ENCODE measurements at regions not wholly inside any gene's neighbourhood (a gene's known extent, or its start where the extent isn't known, plus 50 kb on each side); places are given as distances from the start of the nearest gene placed in this dataset.

DNA sequence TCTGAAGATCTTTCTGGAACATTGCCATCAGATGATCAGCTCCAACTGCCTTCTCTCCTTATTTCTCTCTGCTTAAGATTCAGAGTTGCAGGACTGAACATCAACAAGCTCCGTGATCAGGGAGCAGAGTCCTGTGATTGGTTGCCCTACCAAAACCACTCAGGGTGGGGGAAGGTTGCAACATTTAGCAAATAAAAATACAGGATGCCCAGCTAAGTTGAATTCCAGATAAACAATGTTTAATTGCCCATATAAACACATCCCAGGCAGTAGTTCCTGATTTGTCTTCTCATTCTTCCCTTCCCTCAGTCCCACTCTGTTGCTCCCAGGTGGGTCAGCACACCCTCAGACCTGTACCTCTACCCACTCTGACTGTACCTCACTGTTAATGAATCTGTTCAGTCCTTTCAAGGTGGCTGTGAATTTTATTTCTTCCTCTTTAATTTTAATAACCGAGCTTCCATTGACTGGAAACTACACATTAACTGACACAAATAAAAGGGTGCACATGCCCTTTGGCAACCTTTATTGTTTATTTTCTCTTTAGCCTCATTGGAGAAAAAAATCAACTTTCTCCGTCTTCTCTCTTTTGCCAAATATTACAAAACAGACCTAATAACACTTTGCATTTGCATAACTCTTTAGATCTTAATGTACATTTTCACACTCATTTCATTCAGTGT, 167.1 kb upstream of the PKDCC start:
- Histone ChIP-seq H3K4me3 (no peak overlapping the region), H3K9me3 (no peaks in the 10 kb centered on the region), H3K27me3 (no peaks in the 10 kb centered on the region), H3K27ac (no peak overlapping the region), H3K4me1 (peaks cover 0 to 22% (median 9%) of the 10 kb centered on the region in 3 donors), H3K36me3 (no peaks in the 10 kb centered on the region)
- WGBS, 2 donors (ENCODE audit: low coverage in 1 of 2) = 90 to 100% methylated on average over 2 to 3 of the region's 3 CpGs
- TF ChIP-seq EP300 (IDR thresholded peaks at IDR 0.05) = no peak
- no peak for TF ChIP-seq POLR2AphosphoS5 (IDR thresholded peaks at IDR 0.05)
- TF ChIP-seq, protein P1, sequence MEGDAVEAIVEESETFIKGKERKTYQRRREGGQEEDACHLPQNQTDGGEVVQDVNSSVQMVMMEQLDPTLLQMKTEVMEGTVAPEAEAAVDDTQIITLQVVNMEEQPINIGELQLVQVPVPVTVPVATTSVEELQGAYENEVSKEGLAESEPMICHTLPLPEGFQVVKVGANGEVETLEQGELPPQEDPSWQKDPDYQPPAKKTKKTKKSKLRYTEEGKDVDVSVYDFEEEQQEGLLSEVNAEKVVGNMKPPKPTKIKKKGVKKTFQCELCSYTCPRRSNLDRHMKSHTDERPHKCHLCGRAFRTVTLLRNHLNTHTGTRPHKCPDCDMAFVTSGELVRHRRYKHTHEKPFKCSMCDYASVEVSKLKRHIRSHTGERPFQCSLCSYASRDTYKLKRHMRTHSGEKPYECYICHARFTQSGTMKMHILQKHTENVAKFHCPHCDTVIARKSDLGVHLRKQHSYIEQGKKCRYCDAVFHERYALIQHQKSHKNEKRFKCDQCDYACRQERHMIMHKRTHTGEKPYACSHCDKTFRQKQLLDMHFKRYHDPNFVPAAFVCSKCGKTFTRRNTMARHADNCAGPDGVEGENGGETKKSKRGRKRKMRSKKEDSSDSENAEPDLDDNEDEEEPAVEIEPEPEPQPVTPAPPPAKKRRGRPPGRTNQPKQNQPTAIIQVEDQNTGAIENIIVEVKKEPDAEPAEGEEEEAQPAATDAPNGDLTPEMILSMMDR (IDR thresholded peaks at IDR 0.05) = no peak
- no peak for TF ChIP-seq POLR2A (IDR thresholded peaks at IDR 0.05)
- ATAC-seq = peak; percentile 15

GRCh38 chr2:41881249-41881648, 166.6 kb upstream of the PKDCC start:
- peaks cover 0 to 22% (median 9%) of the 10 kb centered on the region in 3 donors for H3K4me1 ChIP-seq
- no peaks in the 10 kb centered on the region for H3K27me3 ChIP-seq
- H3K4me3 ChIP-seq = no peak overlapping the region
- H3K9me3 ChIP-seq = no peaks in the 10 kb centered on the region
- H3K36me3 ChIP-seq = no peaks in the 10 kb centered on the region
- no peak for TF ChIP-seq EP300 (IDR thresholded peaks at IDR 0.05)
- no peak for TF ChIP-seq POLR2A (IDR thresholded peaks at IDR 0.05)
- TF ChIP-seq, protein P1 (IDR thresholded peaks at IDR 0.05) = no peak
- TF ChIP-seq POLR2AphosphoS5 (IDR thresholded peaks at IDR 0.05) = no peak
- peak; percentile 15 for ATAC-seq
- no peak overlapping the region for H3K27ac ChIP-seq
- 88 to 90% methylated on average over 2 to 3 of the region's 3 CpGs for WGBS, 2 donors (ENCODE audit: low coverage in 1 of 2)

GRCh38 chr2:41884718-41885117, 163.1 kb upstream of the PKDCC start:
- Histone ChIP-seq H3K4me3 (no peak overlapping the region), H3K4me1 (peaks cover 0 to 6% (median 3%) of the 10 kb centered on the region in 3 donors), H3K9me3 (no peaks in the 10 kb centered on the region), H3K36me3 (no peaks in the 10 kb centered on the region), H3K27ac (no peak overlapping the region), H3K27me3 (no peaks in the 10 kb centered on the region)
- WGBS, 2 donors (ENCODE audit: low coverage in 1 of 2) = 100% methylated on average over 4 to 5 of the region's 5 CpGs
- TF ChIP-seq, protein P1 (IDR thresholded peaks at IDR 0.05) = no peak
- TF ChIP-seq EP300 (IDR thresholded peaks at IDR 0.05) (no peak), POLR2AphosphoS5 (IDR thresholded peaks at IDR 0.05) (no peak), POLR2A (IDR thresholded peaks at IDR 0.05) (no peak)
- ATAC-seq = no peak

- Histone ChIP-seq H3K27me3 (no peaks in the 10 kb centered on the region), H3K9me3 (no peaks in the 10 kb centered on the region), H3K4me3 (no peak overlapping the region), H3K4me1 (no peaks in the 10 kb centered on the region), H3K36me3 (no peaks in the 10 kb centered on the region), H3K27ac (no peak overlapping the region)
- ATAC-seq = no peak
- 41 to 100% methylated on average over 1 to 2 of the region's 2 CpGs for WGBS, 2 donors (ENCODE audit: low coverage in 1 of 2)
- TF ChIP-seq, protein P1 (IDR thresholded peaks at IDR 0.05) = no peak
- no peak for TF ChIP-seq EP300 (IDR thresholded peaks at IDR 0.05)
- no peak for TF ChIP-seq POLR2A (IDR thresholded peaks at IDR 0.05)
- no peak for TF ChIP-seq POLR2AphosphoS5 (IDR thresholded peaks at IDR 0.05)
Measured at GRCh38 chr2:41886145-41886664, 161.6 kb upstream of the PKDCC start.

- Histone ChIP-seq H3K27me3 (no peaks in the 10 kb centered on the region), H3K27ac (no peak overlapping the region), H3K4me3 (no peak overlapping the region), H3K36me3 (no peaks in the 10 kb centered on the region), H3K4me1 (no peaks in the 10 kb centered on the region), H3K9me3 (no peaks in the 10 kb centered on the region)
- WGBS, 2 donors (ENCODE audit: low coverage in 1 of 2) = 38 to 61% methylated on average over 2 of the region's 2 CpGs
- TF ChIP-seq EP300 (IDR thresholded peaks at IDR 0.05) (no peak), POLR2A (IDR thresholded peaks at IDR 0.05) (no peak), POLR2AphosphoS5 (IDR thresholded peaks at IDR 0.05) (no peak)
- TF ChIP-seq, protein P1 (IDR thresholded peaks at IDR 0.05) = no peak
- ATAC-seq = no peak
Measured at GRCh38 chr2:41886757-41887156, 161.1 kb upstream of the PKDCC start.
